ENCODE measurements at regions not wholly inside any gene's neighbourhood (a gene's known extent, or its start where the extent isn't known, plus 50 kb on each side); places are given as distances from the start of the nearest gene placed in this dataset.

- Mint-ChIP-seq H3K4me1 (no peaks in the 10 kb centered on the region), H3K27me3 (no peaks in the 10 kb centered on the region), H3K27ac (no peak overlapping the region), H3K9me3 (peaks cover 7 to 38% (median 28%) of the 10 kb centered on the region in 8 donors), H3K4me3 (no peak overlapping the region), H3K36me3 (no peaks in the 10 kb centered on the region)
- H3K4me3 ChIP-seq (ENCODE audit: low read length in 2 of 2), result no peak overlapping the region
- H3K27ac ChIP-seq (ENCODE audit: low read depth, low read length), result no peak overlapping the region
- intact Hi-C loops (cut with micrococcal nuclease), result no loop called here
- H3K36me3 ChIP-seq (ENCODE audit: insufficient read depth, low read length), result no peaks in the 10 kb centered on the region
- no peak for DNase-seq
- no peaks in the 10 kb centered on the region for H3K27me3 ChIP-seq (ENCODE audit: insufficient read depth, low read length)
- CTCF ChIA-PET (ENCODE audit: partially characterized antibody), result no interaction called here
- H3K9me3 ChIP-seq (ENCODE audit: control insufficient read depth in 1 of 2, low read length in 2 of 2), result no peaks in the 10 kb centered on the region
- POLR2A ChIA-PET (ENCODE audit: partially characterized antibody), result no interaction called here
- no peaks in the 10 kb centered on the region for H3K4me1 ChIP-seq (ENCODE audit: insufficient read depth, low read length)
Measured at GRCh38 chr16:59514651-59515050, 780.5 kb upstream of the GOT2 start.

- Mint-ChIP-seq H3K4me3 (no peak overlapping the region), H3K27ac (no peak overlapping the region), H3K36me3 (no peaks in the 10 kb centered on the region), H3K4me1 (no peaks in the 10 kb centered on the region), H3K27me3 (no peaks in the 10 kb centered on the region), H3K9me3 (peaks cover 2 to 23% (median 10%) of the 10 kb centered on the region in 8 donors)
- H3K9me3 ChIP-seq (ENCODE audit: control insufficient read depth in 1 of 2, low read length in 2 of 2), result no peaks in the 10 kb centered on the region
- ChIA-PET POLR2A (ENCODE audit: partially characterized antibody) (no interaction called here), CTCF (ENCODE audit: partially characterized antibody) (no interaction called here)
- no peak overlapping the region for H3K4me3 ChIP-seq (ENCODE audit: low read length in 2 of 2)
- intact Hi-C loops (cut with micrococcal nuclease), result no loop called here
- H3K4me1 ChIP-seq (ENCODE audit: insufficient read depth, low read length), result no peaks in the 10 kb centered on the region
- no peak overlapping the region for H3K27ac ChIP-seq (ENCODE audit: low read depth, low read length)
- DNase-seq, result no peak
- H3K36me3 ChIP-seq (ENCODE audit: insufficient read depth, low read length), result no peaks in the 10 kb centered on the region
- no peaks in the 10 kb centered on the region for H3K27me3 ChIP-seq (ENCODE audit: insufficient read depth, low read length)
Measured at GRCh38 chr16:59510008-59510424, 775.9 kb upstream of the GOT2 start.

DNA sequence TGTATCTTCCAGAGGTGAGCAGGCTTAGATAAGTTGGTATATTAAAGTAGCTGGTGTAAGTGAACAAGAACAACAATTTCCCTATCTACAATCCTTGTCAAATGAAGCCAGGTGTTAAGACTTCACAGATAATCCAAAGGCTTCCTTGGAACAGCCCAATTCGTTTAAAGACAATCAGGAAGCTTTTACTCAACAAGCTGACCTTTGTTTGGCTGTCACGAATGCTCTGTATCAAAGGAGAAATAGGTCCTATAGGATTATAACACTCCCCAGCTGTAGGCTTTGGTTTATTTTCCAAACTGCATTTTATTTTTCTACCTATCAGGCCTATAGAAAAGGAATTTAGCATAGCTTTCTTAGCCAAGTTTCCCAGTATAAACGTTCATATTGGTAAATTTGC lies 766.5 kb upstream of the GOT2 start:
- no peak overlapping the region for H3K4me3 Mint-ChIP-seq
- POLR2A ChIA-PET (ENCODE audit: partially characterized antibody), result no interaction called here
- Histone ChIP-seq H3K4me3 (ENCODE audit: low read length in 2 of 2) (no peak overlapping the region), H3K27me3 (ENCODE audit: insufficient read depth, low read length) (no peaks in the 10 kb centered on the region), H3K36me3 (ENCODE audit: insufficient read depth, low read length) (no peaks in the 10 kb centered on the region), H3K27ac (ENCODE audit: low read depth, low read length) (no peak overlapping the region), H3K4me1 (ENCODE audit: insufficient read depth, low read length) (no peaks in the 10 kb centered on the region), H3K9me3 (ENCODE audit: control insufficient read depth in 1 of 2, low read length in 2 of 2) (no peaks in the 10 kb centered on the region)
- peaks cover 3 to 19% (median 11%) of the 10 kb centered on the region in 8 donors for H3K9me3 Mint-ChIP-seq
- H3K27me3 Mint-ChIP-seq, result no peaks in the 10 kb centered on the region
- H3K36me3 Mint-ChIP-seq, result no peaks in the 10 kb centered on the region
- H3K4me1 Mint-ChIP-seq, result no peaks in the 10 kb centered on the region
- CTCF ChIA-PET (ENCODE audit: partially characterized antibody), result no interaction called here
- intact Hi-C loops (cut with micrococcal nuclease), result no loop called here
- H3K27ac Mint-ChIP-seq, result no peak overlapping the region
- DNase-seq, result no peak

- no peaks in the 10 kb centered on the region for H3K36me3 Mint-ChIP-seq
Measured at GRCh38 chr16:59487067-59487466, 753.0 kb upstream of the GOT2 start.

GRCh38 chr16:59484833-59485516 lies 750.9 kb upstream of the GOT2 start:
- POLR2A ChIA-PET (ENCODE audit: partially characterized antibody), result no interaction called here
- no peak overlapping the region for H3K4me3 ChIP-seq (ENCODE audit: low read length in 2 of 2)
- no peaks in the 10 kb centered on the region for H3K36me3 ChIP-seq (ENCODE audit: insufficient read depth, low read length)
- CTCF ChIA-PET (ENCODE audit: partially characterized antibody), result no interaction called here
- no peaks in the 10 kb centered on the region for H3K36me3 Mint-ChIP-seq
- no peaks in the 10 kb centered on the region for H3K27me3 Mint-ChIP-seq
- H3K9me3 Mint-ChIP-seq, result peaks cover 0 to 29% (median 20%) of the 10 kb centered on the region in 8 donors
- no peak overlapping the region for H3K4me3 Mint-ChIP-seq
- H3K4me1 ChIP-seq (ENCODE audit: insufficient read depth, low read length), result no peaks in the 10 kb centered on the region
- H3K27ac ChIP-seq (ENCODE audit: low read depth, low read length), result no peak overlapping the region
- no peaks in the 10 kb centered on the region for H3K9me3 ChIP-seq (ENCODE audit: control insufficient read depth in 1 of 2, low read length in 2 of 2)
- no peaks in the 10 kb centered on the region for H3K4me1 Mint-ChIP-seq
- H3K27me3 ChIP-seq (ENCODE audit: insufficient read depth, low read length), result no peaks in the 10 kb centered on the region
- no peak for DNase-seq
- no peak overlapping the region for H3K27ac Mint-ChIP-seq
- intact Hi-C loops (cut with micrococcal nuclease), result no loop called here

More at GRCh38 chr16:59487067-59487466, 753.0 kb upstream of the GOT2 start:
- intact Hi-C loops (cut with micrococcal nuclease), result no loop called here
- Histone ChIP-seq H3K36me3 (ENCODE audit: insufficient read depth, low read length) (no peaks in the 10 kb centered on the region), H3K27ac (ENCODE audit: low read depth, low read length) (no peak overlapping the region), H3K9me3 (ENCODE audit: control insufficient read depth in 1 of 2, low read length in 2 of 2) (no peaks in the 10 kb centered on the region), H3K4me3 (ENCODE audit: low read length in 2 of 2) (no peak overlapping the region), H3K4me1 (ENCODE audit: insufficient read depth, low read length) (no peaks in the 10 kb centered on the region), H3K27me3 (ENCODE audit: insufficient read depth, low read length) (no peaks in the 10 kb centered on the region)
- Mint-ChIP-seq H3K27ac (no peak overlapping the region), H3K27me3 (no peaks in the 10 kb centered on the region), H3K9me3 (peaks cover 0 to 32% (median 20%) of the 10 kb centered on the region in 8 donors), H3K4me3 (no peak overlapping the region), H3K4me1 (no peaks in the 10 kb centered on the region)
- CTCF ChIA-PET (ENCODE audit: partially characterized antibody), result no interaction called here
- POLR2A ChIA-PET (ENCODE audit: partially characterized antibody), result no interaction called here
- no peak for DNase-seq

GRCh38 chr16:59478838-59479237 lies 744.7 kb upstream of the GOT2 start:
- no peak overlapping the region for H3K27ac Mint-ChIP-seq
- CTCF ChIA-PET (ENCODE audit: partially characterized antibody), result interaction anchor here (0.9 kb wide), 1 partner anchor 63 kb away, joined by 4 read pairs; no protein-coding TSS in a partner anchor

GRCh38 chr16:59470556-59470955 lies 736.4 kb upstream of the GOT2 start:
- H3K4me3 Mint-ChIP-seq, result no peak overlapping the region
- no peaks in the 10 kb centered on the region for H3K27me3 ChIP-seq (ENCODE audit: insufficient read depth, low read length)
- no peaks in the 10 kb centered on the region for H3K9me3 ChIP-seq (ENCODE audit: control insufficient read depth in 1 of 2, low read length in 2 of 2)
- H3K4me3 ChIP-seq (ENCODE audit: low read length in 2 of 2), result no peak overlapping the region
- no peaks in the 10 kb centered on the region for H3K36me3 Mint-ChIP-seq
- H3K9me3 Mint-ChIP-seq, result peaks cover 0 to 34% (median 14%) of the 10 kb centered on the region in 8 donors
- H3K27ac Mint-ChIP-seq, result no peak overlapping the region
- H3K4me1 ChIP-seq (ENCODE audit: insufficient read depth, low read length), result no peaks in the 10 kb centered on the region
- H3K36me3 ChIP-seq (ENCODE audit: insufficient read depth, low read length), result no peaks in the 10 kb centered on the region
- H3K4me1 Mint-ChIP-seq, result no peaks in the 10 kb centered on the region
- POLR2A ChIA-PET (ENCODE audit: partially characterized antibody), result no interaction called here
- H3K27me3 Mint-ChIP-seq, result no peaks in the 10 kb centered on the region
- no peak overlapping the region for H3K27ac ChIP-seq (ENCODE audit: low read depth, low read length)
- intact Hi-C loops (cut with micrococcal nuclease), result no loop called here
- no peak for DNase-seq
- CTCF ChIA-PET (ENCODE audit: partially characterized antibody), result no interaction called here

More at GRCh38 chr16:59478838-59479237, 744.7 kb upstream of the GOT2 start:
- Histone ChIP-seq H3K4me3 (ENCODE audit: low read length in 2 of 2) (no peak overlapping the region), H3K36me3 (ENCODE audit: insufficient read depth, low read length) (no peaks in the 10 kb centered on the region), H3K27ac (ENCODE audit: low read depth, low read length) (no peak overlapping the region), H3K27me3 (ENCODE audit: insufficient read depth, low read length) (no peaks in the 10 kb centered on the region), H3K9me3 (ENCODE audit: control insufficient read depth in 1 of 2, low read length in 2 of 2) (no peaks in the 10 kb centered on the region), H3K4me1 (ENCODE audit: insufficient read depth, low read length) (no peaks in the 10 kb centered on the region)
- Mint-ChIP-seq H3K36me3 (no peaks in the 10 kb centered on the region), H3K27me3 (no peaks in the 10 kb centered on the region), H3K4me1 (no peaks in the 10 kb centered on the region), H3K4me3 (no peak overlapping the region), H3K9me3 (peaks cover 0 to 23% (median 13%) of the 10 kb centered on the region in 8 donors)
- POLR2A ChIA-PET (ENCODE audit: partially characterized antibody), result no interaction called here
- intact Hi-C loops (cut with micrococcal nuclease), result no loop called here
- DNase-seq, result no peak

All from CD4-positive, alpha-beta memory T cell (primary cell).